Ureter (tissue), 1 donor: ENCODE measurements at regions not wholly inside any gene's neighbourhood (a gene's known extent, or its start where the extent isn't known, plus 50 kb on each side); places are given as distances from the start of the nearest gene placed in this dataset.

Source experiments
- DNase-seq: peaks from one replicate; pipeline ENCODE4 v3.0.0-alpha.2; 2020; ENCODE audit warnings: low spot score
- donor health status: DM: yes; HTN: yes; CAD: no.

- no peak for DNase-seq
Observed at GRCh38 chrX:10900585-10901289, 210.4 kb upstream of the HCCS start.

GRCh38 chrX:10901290-10901633 is 209.9 kb upstream of the HCCS start:
- no peak for DNase-seq

GRCh38 chrX:10902001-10902400 is 209.1 kb upstream of the HCCS start:
- DNase-seq = no peak

- DNase-seq = no peak
Observed at GRCh38 chrX:10903523-10903922, 207.6 kb upstream of the HCCS start.

- no peak for DNase-seq
Observed at GRCh38 chrX:10904220-10904619, 206.9 kb upstream of the HCCS start.

- DNase-seq = no peak
Observed at GRCh38 chrX:10906866-10907265, 204.3 kb upstream of the HCCS start.

GRCh38 chrX:10922159-10922558 is 189.0 kb upstream of the HCCS start:
- no peak for DNase-seq

GRCh38 chrX:10922835-10923234 is 188.3 kb upstream of the HCCS start:
- DNase-seq = no peak

GRCh38 chrX:10923466-10923865 is 187.7 kb upstream of the HCCS start:
- no peak for DNase-seq

- DNase-seq = no peak
Observed at GRCh38 chrX:10926404-10926803, 184.7 kb upstream of the HCCS start.

- DNase-seq = no peak
Observed at GRCh38 chrX:10926891-10927290, 184.2 kb upstream of the HCCS start.

- no peak for DNase-seq
Observed at GRCh38 chrX:10929747-10930146, 181.4 kb upstream of the HCCS start.

GRCh38 chrX:10930151-10930550 is 181.0 kb upstream of the HCCS start:
- DNase-seq = no peak

GRCh38 chrX:10931976-10932375 is 179.2 kb upstream of the HCCS start:
- DNase-seq = no peak

- no peak for DNase-seq
Observed at GRCh38 chrX:10932842-10933440, 178.2 kb upstream of the HCCS start.

GRCh38 chrX:10935501-10935900 is 175.6 kb upstream of the HCCS start:
- DNase-seq = no peak

GRCh38 chrX:10936976-10937375 is 174.2 kb upstream of the HCCS start:
- DNase-seq = no peak

- DNase-seq = no peak
Observed at GRCh38 chrX:10938365-10938923, 172.7 kb upstream of the HCCS start.

GRCh38 chrX:10939424-10939823 is 171.7 kb upstream of the HCCS start:
- DNase-seq = no peak

- no peak for DNase-seq
Observed at GRCh38 chrX:10944136-10944885, 166.8 kb upstream of the HCCS start.

- DNase-seq = no peak
Observed at GRCh38 chrX:10945498-10945897, 165.6 kb upstream of the HCCS start.

- no peak for DNase-seq
Observed at GRCh38 chrX:10949541-10949940, 161.6 kb upstream of the HCCS start.

- DNase-seq = no peak
Observed at GRCh38 chrX:10952619-10953018, 158.5 kb upstream of the HCCS start.
